HEK293 (cell line): ENCODE measurements at regions not wholly inside any gene's neighbourhood (a gene's known extent, or its start where the extent isn't known, plus 50 kb on each side); places are given as distances from the start of the nearest gene placed in this dataset.
"Not testable (repeated sequence)": the region's sequence is repeated elsewhere in the genome, so short reads cannot be mapped to it uniquely, and the experiment has no call there.

Source experiments
- CTCF ChIA-PET: fragments of 350-600 bp; formaldehyde crosslinking; extraction: SDS; loops from one replicate; lab custom pipeline; 2021; ENCODE audit warnings: antibody characterized with exemption; lab: Yijun Ruan, JAX
- POLR2A ChIA-PET: fragments of 300-600 bp; formaldehyde crosslinking; extraction: SDS; loops from one replicate; lab custom pipeline; 2020; ENCODE audit warnings: antibody characterized with exemption, inconsistent platforms; lab: Yijun Ruan, JAX
- H3K27ac ChIP-seq: fragments of 200-500 bp; sonication (Bioruptor generic); 2 replicates; pipeline ENCODE4 v1.5.1; 2014; ENCODE audit warnings: low read depth, low read length, control low read depth, inconsistent platforms; ENCODE audit errors: extremely low read depth
- H3K36me3 ChIP-seq, 2 experiments: fragments of 200-500 bp in 1 of 2; sonication (Bioruptor generic) in 1 of 2; 1 replicate in 1 of 2; 2 replicates in 1 of 2; pipeline ENCODE4 v1.5.1; 2014 to 2017; ENCODE audit warnings: inconsistent platforms in 2 of 2, low read length in 2 of 2; ENCODE audit not compliant: control insufficient read depth in 2 of 2, insufficient read depth in 1 of 2
- H3K4me1 ChIP-seq: fragments of 200-500 bp; sonication (Bioruptor generic); 2 replicates; pipeline ENCODE4 v1.5.1; 2014; ENCODE audit warnings: mild to moderate bottlenecking, low read length, inconsistent platforms; ENCODE audit not compliant: control insufficient read depth, insufficient read depth
- H3K4me3 ChIP-seq: 2 replicates; pipeline ENCODE4 v1.5.1; 2011; ENCODE audit warnings: low read depth, mild to moderate bottlenecking, control low read depth, low read length, moderate library complexity
- H3K9me3 ChIP-seq: fragments of 200-500 bp; sonication (Bioruptor generic); 2 replicates; pipeline ENCODE4 v1.5.1; 2014; ENCODE audit warnings: low read depth, low read length, inconsistent platforms; ENCODE audit not compliant: control insufficient read depth, insufficient read depth

- H3K36me3 ChIP-seq, CTCF ChIA-PET, H3K9me3 ChIP-seq, POLR2A ChIA-PET, H3K4me1 ChIP-seq, H3K27ac ChIP-seq, H3K4me3 ChIP-seq: not testable (repeated sequence)
Measured at GRCh38 chr20:30728271-30728885, 529.1 kb upstream of the DEFB115 start.
